ENCODE measurements at regions not wholly inside any gene's neighbourhood (a gene's known extent, or its start where the extent isn't known, plus 50 kb on each side); places are given as distances from the start of the nearest gene placed in this dataset.

- no peak for TF ChIP-seq RAD21 (IDR thresholded peaks at IDR 0.05; ENCODE audit: low read length)
- TF ChIP-seq POLR2A (IDR thresholded peaks at IDR 0.05; ENCODE audit: low read depth, low read length): no peak
- TF ChIP-seq CTCF (conservative IDR thresholded peaks at IDR 0.05; ENCODE audit: low read depth, low read length): no peak
- no peak for TF ChIP-seq CEBPB (IDR thresholded peaks at IDR 0.05; ENCODE audit: low read depth, low read length)
- no peak for TF ChIP-seq MAFK (IDR thresholded peaks at IDR 0.05; ENCODE audit: low read depth, low read length)
- TF ChIP-seq USF2 (IDR thresholded peaks at IDR 0.05; ENCODE audit: low read depth, low read length): no peak
Measured at GRCh38 chr6:165052561-165053480, 256.6 kb downstream of the C6orf118 start.

Measured in IMR-90 (cell line).